ENCODE measurements at regions not wholly inside any gene's neighbourhood (a gene's known extent, or its start where the extent isn't known, plus 50 kb on each side); places are given as distances from the start of the nearest gene placed in this dataset.

GRCh38 chr4:32789026-32789608 lies 2068.9 kb downstream of the PCDH7 start:
- ChIA-PET POLR2A (no interaction called here), CTCF (interaction anchor here (1.6 kb wide), 1 partner anchor 8 kb away, joined by 4 read pairs; no protein-coding TSS in a partner anchor)
- no peak for DNase-seq (ENCODE audit: extremely low spot score)
- TF ChIP-seq, protein P1, sequence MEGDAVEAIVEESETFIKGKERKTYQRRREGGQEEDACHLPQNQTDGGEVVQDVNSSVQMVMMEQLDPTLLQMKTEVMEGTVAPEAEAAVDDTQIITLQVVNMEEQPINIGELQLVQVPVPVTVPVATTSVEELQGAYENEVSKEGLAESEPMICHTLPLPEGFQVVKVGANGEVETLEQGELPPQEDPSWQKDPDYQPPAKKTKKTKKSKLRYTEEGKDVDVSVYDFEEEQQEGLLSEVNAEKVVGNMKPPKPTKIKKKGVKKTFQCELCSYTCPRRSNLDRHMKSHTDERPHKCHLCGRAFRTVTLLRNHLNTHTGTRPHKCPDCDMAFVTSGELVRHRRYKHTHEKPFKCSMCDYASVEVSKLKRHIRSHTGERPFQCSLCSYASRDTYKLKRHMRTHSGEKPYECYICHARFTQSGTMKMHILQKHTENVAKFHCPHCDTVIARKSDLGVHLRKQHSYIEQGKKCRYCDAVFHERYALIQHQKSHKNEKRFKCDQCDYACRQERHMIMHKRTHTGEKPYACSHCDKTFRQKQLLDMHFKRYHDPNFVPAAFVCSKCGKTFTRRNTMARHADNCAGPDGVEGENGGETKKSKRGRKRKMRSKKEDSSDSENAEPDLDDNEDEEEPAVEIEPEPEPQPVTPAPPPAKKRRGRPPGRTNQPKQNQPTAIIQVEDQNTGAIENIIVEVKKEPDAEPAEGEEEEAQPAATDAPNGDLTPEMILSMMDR (IDR thresholded peaks at IDR 0.05; ENCODE audit: control extremely low read depth, extremely low read depth, low read depth, missing control alignments), result no peak

DNA sequence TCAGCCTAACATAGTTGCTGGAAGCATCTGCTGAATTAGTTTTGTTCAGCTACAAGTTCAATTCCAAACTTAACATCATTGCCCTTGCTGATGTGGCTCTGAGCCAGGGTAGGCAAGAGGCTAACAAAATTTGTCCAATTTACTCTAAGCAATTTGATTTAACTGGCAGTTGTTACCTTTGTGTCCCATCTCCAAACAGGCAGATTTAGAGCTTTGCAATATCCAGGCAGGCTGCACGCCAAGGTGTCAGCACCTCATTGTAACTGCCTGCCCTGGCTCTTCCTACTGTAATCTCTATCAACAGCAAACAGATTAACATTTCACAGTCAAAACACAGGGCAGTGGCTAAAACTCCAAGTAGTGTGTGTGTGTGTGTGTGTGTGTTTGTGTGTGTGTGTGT lies 2070.6 kb downstream of the PCDH7 start:
- TF ChIP-seq, protein P1 (IDR thresholded peaks at IDR 0.05; ENCODE audit: control extremely low read depth, extremely low read depth, low read depth, missing control alignments), result no peak
- DNase-seq (ENCODE audit: extremely low spot score), result no peak
- ChIA-PET CTCF (interaction anchor here (1.2 to 1.6 kb wide), 2 partner anchors 9 to 14 kb away, joined by 4 read pairs; no protein-coding TSS in a partner anchor), POLR2A (no interaction called here)

- ChIA-PET POLR2A (no interaction called here), CTCF (interaction anchor here (1.2 kb wide), 1 partner anchor 19 kb away, joined by 4 read pairs; no protein-coding TSS in a partner anchor)
- no peak for DNase-seq (ENCODE audit: extremely low spot score)
- TF ChIP-seq, protein P1 (IDR thresholded peaks at IDR 0.05; ENCODE audit: control extremely low read depth, extremely low read depth, low read depth, missing control alignments), result no peak
Measured at GRCh38 chr4:32798471-32799159, 2078.4 kb downstream of the PCDH7 start.

GRCh38 chr4:32824336-32824735 lies 2104.2 kb downstream of the PCDH7 start:
- ChIA-PET CTCF (no interaction called here), POLR2A (no interaction called here)
- TF ChIP-seq, protein P1 (IDR thresholded peaks at IDR 0.05; ENCODE audit: control extremely low read depth, extremely low read depth, low read depth, missing control alignments), result no peak
- no peak for DNase-seq (ENCODE audit: extremely low spot score)

- TF ChIP-seq, protein P1 (IDR thresholded peaks at IDR 0.05; ENCODE audit: control extremely low read depth, extremely low read depth, low read depth, missing control alignments), result no peak
- DNase-seq (ENCODE audit: extremely low spot score), result no peak
- CTCF ChIA-PET, result interaction anchor here (0.9 kb wide), 1 partner anchor 11 kb away, joined by 3 read pairs; no protein-coding TSS in a partner anchor
- POLR2A ChIA-PET, result no interaction called here
Measured at GRCh38 chr4:32826169-32826568, 2106.0 kb downstream of the PCDH7 start.

DNA sequence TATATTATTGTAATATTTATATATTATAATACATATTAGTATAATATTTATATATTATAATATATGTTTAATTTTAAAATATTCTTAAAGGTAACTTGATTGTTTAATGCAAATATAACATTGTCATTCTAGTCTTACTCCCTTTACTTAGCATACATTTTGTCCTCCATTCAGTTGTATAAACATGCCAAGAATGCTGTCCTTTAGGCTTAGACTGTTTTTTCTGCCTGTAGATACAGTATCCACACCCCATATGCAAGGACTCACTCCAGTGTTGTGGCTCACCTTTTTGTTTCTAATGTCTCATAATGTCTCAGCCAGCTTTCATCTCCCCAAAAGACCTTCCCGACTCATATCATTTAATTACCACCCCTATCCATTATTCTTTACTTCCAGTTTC lies 2110.0 kb downstream of the PCDH7 start:
- ChIA-PET POLR2A (no interaction called here), CTCF (no interaction called here)
- DNase-seq (ENCODE audit: extremely low spot score), result no peak
- TF ChIP-seq, protein P1 (IDR thresholded peaks at IDR 0.05; ENCODE audit: control extremely low read depth, extremely low read depth, low read depth, missing control alignments), result no peak
